Subcutaneous abdominal adipose tissue (tissue), 5 donors: ENCODE measurements at regions not wholly inside any gene's neighbourhood (a gene's known extent, or its start where the extent isn't known, plus 50 kb on each side); places are given as distances from the start of the nearest gene placed in this dataset.

Experiments
- H3K27ac ChIP-seq: one replicate; pipeline ENCODE4 v1.7.0; 2013; ENCODE audit warnings: low read depth, mild to moderate bottlenecking, inconsistent platforms, low read length, moderate library complexity
- H3K27me3 ChIP-seq, 5 donors: one replicate each; pipeline ENCODE4 v1.7.0; 2013; ENCODE audit warnings: low read length in 5 of 5, inconsistent platforms in 1 of 5; ENCODE audit not compliant: control insufficient read depth in 5 of 5, insufficient read depth in 4 of 5
- H3K36me3 ChIP-seq, 5 donors: one replicate each; pipeline ENCODE4 v1.7.0; 2013; ENCODE audit warnings: low read length in 5 of 5; ENCODE audit not compliant: control insufficient read depth in 5 of 5, insufficient read depth in 5 of 5
- H3K4me1 ChIP-seq, 5 donors: one replicate each; pipeline ENCODE4 v1.7.0; 2013; ENCODE audit warnings: low read length in 5 of 5, mild to moderate bottlenecking in 3 of 5, moderate library complexity in 1 of 5; ENCODE audit not compliant: control insufficient read depth in 5 of 5, insufficient read depth in 5 of 5
- H3K4me3 ChIP-seq, 5 donors: one replicate each; pipeline ENCODE4 v1.7.0; 2013; ENCODE audit warnings: low read length in 5 of 5, low read depth in 1 of 5
- H3K9ac ChIP-seq, 5 donors: one replicate each; pipeline ENCODE4 v1.7.0; 2013; ENCODE audit warnings: low read length in 5 of 5, mild to moderate bottlenecking in 4 of 5, moderate library complexity in 3 of 5
- H3K9me3 ChIP-seq, 5 donors: one replicate each; pipeline ENCODE4 v1.7.0; 2013; ENCODE audit warnings: low read length in 5 of 5; ENCODE audit not compliant: control insufficient read depth in 5 of 5
- donor health status: healthy.
- donor health status: healthy.
- donor health status: healthy.
- donor health status: healthy.
- donor health status: healthy.

GRCh38 chr1:37171691-37172090 is 137.4 kb upstream of the GRIK3 start:
- peaks cover 0 to 7% (median 0%) of the 10 kb centered on the region in 5 donors for H3K9me3 ChIP-seq
- no peak overlapping the region for H3K27ac ChIP-seq
- H3K4me1 ChIP-seq = no peaks in the 10 kb centered on the region
- no peaks in the 10 kb centered on the region for H3K36me3 ChIP-seq
- H3K9ac ChIP-seq = no peak overlapping the region
- H3K4me3 ChIP-seq = no peak overlapping the region
- peaks cover 0 to 8% (median 6%) of the 10 kb centered on the region in 5 donors for H3K27me3 ChIP-seq

GRCh38 chr1:37174341-37174740 is 140.0 kb upstream of the GRIK3 start:
- Histone ChIP-seq H3K9ac (no peak overlapping the region), H3K27me3 (peaks cover 0 to 13% (median 6%) of the 10 kb centered on the region in 5 donors), H3K36me3 (no peaks in the 10 kb centered on the region), H3K4me3 (no peak overlapping the region), H3K4me1 (no peaks in the 10 kb centered on the region), H3K9me3 (no peaks in the 10 kb centered on the region), H3K27ac (no peak overlapping the region)

DNA sequence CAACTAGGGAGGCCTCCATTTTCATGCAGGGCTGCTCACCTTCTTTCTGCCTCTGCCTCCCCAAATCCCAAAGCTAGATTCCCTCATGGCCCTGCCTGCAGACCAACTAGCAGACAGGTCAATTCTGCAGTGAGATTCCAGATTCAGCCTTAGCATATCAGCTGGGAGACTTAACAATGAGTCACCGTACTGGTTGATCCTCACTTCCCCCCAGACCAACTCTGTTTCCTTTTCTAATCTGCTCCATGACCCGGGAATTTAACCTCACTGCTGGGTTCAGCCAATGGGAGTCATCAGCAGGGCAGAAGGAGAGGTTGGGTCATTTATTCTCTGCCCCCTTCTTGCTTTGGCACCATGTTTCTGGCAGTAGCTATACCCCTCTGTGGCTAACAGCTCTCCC is 140.6 kb upstream of the GRIK3 start:
- Histone ChIP-seq H3K27me3 (peaks cover 0 to 13% (median 6%) of the 10 kb centered on the region in 5 donors), H3K9ac (no peak overlapping the region), H3K4me1 (no peaks in the 10 kb centered on the region)

DNA sequence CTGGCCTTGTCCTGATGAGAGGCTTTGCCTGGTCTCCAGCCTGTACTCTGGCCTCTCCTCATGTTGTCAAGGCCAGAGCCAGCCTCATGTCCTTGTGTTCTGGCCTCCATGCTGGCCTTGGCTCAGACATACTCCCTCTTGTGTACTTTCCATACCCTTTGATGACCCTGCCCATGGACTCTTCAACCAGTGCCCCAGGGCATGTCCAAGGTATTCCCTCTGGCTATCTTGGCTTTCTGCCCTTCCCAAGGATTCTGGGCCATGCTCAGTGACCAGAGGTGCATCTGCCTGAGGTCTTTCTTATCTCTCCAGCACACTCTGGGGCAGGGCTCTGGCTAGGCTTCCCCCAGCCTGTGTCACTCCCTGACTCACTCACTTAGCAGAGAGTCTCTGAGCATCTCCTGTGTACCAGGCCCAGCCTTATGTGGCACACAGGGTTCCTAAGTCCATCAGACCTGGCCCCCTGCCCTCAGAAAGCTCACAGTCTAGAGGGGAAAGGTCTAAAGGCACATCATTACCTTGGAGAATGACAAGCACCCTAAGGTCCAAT is 141.4 kb upstream of the GRIK3 start:
- no peaks in the 10 kb centered on the region for H3K4me1 ChIP-seq
- no peak overlapping the region for H3K27ac ChIP-seq
- H3K36me3 ChIP-seq = no peaks in the 10 kb centered on the region
- no peak overlapping the region for H3K4me3 ChIP-seq
- H3K27me3 ChIP-seq = peaks cover 0 to 12% (median 4%) of the 10 kb centered on the region in 5 donors
- H3K9ac ChIP-seq = no peak overlapping the region
- H3K9me3 ChIP-seq = no peaks in the 10 kb centered on the region

More for the DNA sequence above, 140.6 kb upstream of the GRIK3 start:
- no peaks in the 10 kb centered on the region for H3K36me3 ChIP-seq
- no peak overlapping the region for H3K27ac ChIP-seq
- H3K4me3 ChIP-seq = no peak overlapping the region
- no peaks in the 10 kb centered on the region for H3K9me3 ChIP-seq

- no peaks in the 10 kb centered on the region for H3K4me1 ChIP-seq
- no peak overlapping the region for H3K4me3 ChIP-seq
- H3K27ac ChIP-seq = no peak overlapping the region
- no peak overlapping the region for H3K9ac ChIP-seq
- H3K9me3 ChIP-seq = no peaks in the 10 kb centered on the region
- H3K27me3 ChIP-seq = peaks cover 0 to 16% (median 7%) of the 10 kb centered on the region in 5 donors
- no peaks in the 10 kb centered on the region for H3K36me3 ChIP-seq
These were observed 142.0 kb upstream of the GRIK3 start for GRCh38 chr1:37176269-37176668.

- Histone ChIP-seq H3K4me1 (no peaks in the 10 kb centered on the region), H3K27me3 (peaks cover 0 to 16% (median 9%) of the 10 kb centered on the region in 5 donors), H3K36me3 (no peaks in the 10 kb centered on the region), H3K27ac (no peak overlapping the region), H3K9ac (no peak overlapping the region), H3K9me3 (peaks cover 0 to 6% (median 2%) of the 10 kb centered on the region in 5 donors), H3K4me3 (no peak overlapping the region)
These were observed 143.0 kb upstream of the GRIK3 start for GRCh38 chr1:37177230-37177864.

GRCh38 chr1:37181425-37181824 is 147.1 kb upstream of the GRIK3 start:
- Histone ChIP-seq H3K4me3 (no peak overlapping the region), H3K36me3 (no peaks in the 10 kb centered on the region), H3K27me3 (peaks cover 0 to 16% (median 8%) of the 10 kb centered on the region in 5 donors), H3K27ac (no peak overlapping the region), H3K9ac (no peak overlapping the region), H3K9me3 (peaks cover 2 to 9% (median 4%) of the 10 kb centered on the region in 5 donors), H3K4me1 (no peaks in the 10 kb centered on the region)

DNA sequence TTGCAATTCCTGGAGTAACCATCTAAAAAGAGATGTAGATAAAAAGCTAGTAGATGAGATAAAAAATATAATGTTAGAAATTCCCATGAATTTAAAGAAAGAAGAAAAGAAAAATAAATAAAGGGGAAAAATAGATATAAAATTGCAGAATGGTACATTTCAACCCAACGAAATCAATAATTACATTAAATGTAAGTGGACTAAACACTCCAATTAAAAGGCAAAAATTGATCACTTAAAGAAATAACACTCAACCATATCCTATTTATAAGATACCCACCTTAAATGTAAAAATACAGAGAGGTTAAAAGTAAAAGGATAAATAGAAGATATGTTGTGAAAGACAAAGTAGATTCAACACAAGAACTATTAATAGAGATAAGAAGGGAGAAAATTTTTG is 150.5 kb upstream of the GRIK3 start:
- Histone ChIP-seq H3K36me3 (no peaks in the 10 kb centered on the region), H3K4me3 (no peak overlapping the region), H3K9me3 (peaks cover 2 to 9% (median 4%) of the 10 kb centered on the region in 5 donors), H3K4me1 (no peaks in the 10 kb centered on the region), H3K27me3 (peaks cover 0 to 17% (median 8%) of the 10 kb centered on the region in 5 donors), H3K27ac (no peak overlapping the region), H3K9ac (no peak overlapping the region)

GRCh38 chr1:37186246-37186756 is 152.0 kb upstream of the GRIK3 start:
- H3K4me1 ChIP-seq = no peaks in the 10 kb centered on the region

DNA sequence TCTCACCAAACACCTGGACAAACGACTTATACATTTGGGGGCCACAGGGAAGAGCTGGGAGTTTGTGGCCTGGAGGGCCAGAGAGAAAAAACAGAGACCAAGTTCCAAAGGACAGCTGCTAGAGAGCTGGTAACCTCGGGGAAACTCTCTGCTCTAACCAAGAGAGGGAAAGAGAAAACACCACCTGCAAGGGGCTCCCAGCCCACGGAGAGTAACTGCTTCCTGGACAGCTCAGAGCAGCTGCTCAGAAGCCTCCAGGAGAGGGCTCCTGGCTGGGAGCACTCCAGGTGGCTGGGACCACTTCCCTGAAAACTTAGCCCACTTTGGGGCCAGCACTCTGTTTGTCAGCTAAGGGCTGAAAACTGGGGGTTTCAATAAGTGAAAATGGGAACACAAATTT is 154.8 kb upstream of the GRIK3 start:
- H3K4me1 ChIP-seq = no peaks in the 10 kb centered on the region
- H3K27ac ChIP-seq = no peak overlapping the region
- H3K27me3 ChIP-seq = peaks cover 0 to 4% (median 0%) of the 10 kb centered on the region in 5 donors
- no peaks in the 10 kb centered on the region for H3K36me3 ChIP-seq
- no peak overlapping the region for H3K4me3 ChIP-seq
- no peak overlapping the region for H3K9ac ChIP-seq
- H3K9me3 ChIP-seq = peaks cover 0 to 3% (median 0%) of the 10 kb centered on the region in 5 donors

More at GRCh38 chr1:37186246-37186756, 152.0 kb upstream of the GRIK3 start:
- Histone ChIP-seq H3K27ac (no peak overlapping the region), H3K9me3 (peaks cover 2 to 9% (median 4%) of the 10 kb centered on the region in 5 donors), H3K27me3 (peaks cover 0 to 10% (median 6%) of the 10 kb centered on the region in 5 donors), H3K36me3 (no peaks in the 10 kb centered on the region), H3K4me3 (no peak overlapping the region), H3K9ac (no peak overlapping the region)
